Testis (tissue), 2 donors: ENCODE measurements at regions not wholly inside any gene's neighbourhood (a gene's known extent, or its start where the extent isn't known, plus 50 kb on each side); places are given as distances from the start of the nearest gene placed in this dataset.

ENCODE experiments used
- CTCF ChIP-seq, 3 experiments: fragments of 450-650 bp in 2 of 3; fragments of 200-600 bp in 1 of 3; sonication (generic) in 1 of 3; IDR thresholded peaks; one replicate each; pipeline ENCODE4 v1.5.1; 2016 to 2019; ENCODE audit warnings: antibody characterized with exemption in 3 of 3, mild to moderate bottlenecking in 2 of 3, moderate library complexity in 1 of 3
- POLR2A ChIP-seq: fragments of 450-650 bp; IDR thresholded peaks from one replicate; pipeline ENCODE4 v1.6.1; 2017; ENCODE audit warnings: antibody characterized with exemption, mild to moderate bottlenecking, moderate library complexity

GRCh38 chr15:69520067-69520466, 67.4 kb downstream of the RPLP1 start:
- TF ChIP-seq CTCF (IDR thresholded peaks at IDR 0.05) (no peak), POLR2A (no peak)
